Nephron progenitor cell (in vitro differentiated cells): ENCODE measurements at regions not wholly inside any gene's neighbourhood (a gene's known extent, or its start where the extent isn't known, plus 50 kb on each side); places are given as distances from the start of the nearest gene placed in this dataset.

Experiments used
- DNase-seq: peaks from one replicate; pipeline ENCODE4 v3.0.0; 2021
- H3K27ac Mint-ChIP-seq: 2 replicates; pipeline ENCODE4 v1.8.0; 2021; ENCODE audit warnings: mild to moderate bottlenecking, moderate library complexity, mixed read lengths
- H3K27me3 Mint-ChIP-seq: 2 replicates; pipeline ENCODE4 v1.8.0; 2021; ENCODE audit warnings: mild to moderate bottlenecking, low read depth, mixed read lengths; ENCODE audit not compliant: poor library complexity
- H3K36me3 Mint-ChIP-seq: 2 replicates; pipeline ENCODE4 v1.8.0; 2021; ENCODE audit warnings: low read depth, mixed read lengths
- H3K4me1 Mint-ChIP-seq: 2 replicates; pipeline ENCODE4 v1.8.0; 2021; ENCODE audit warnings: mixed read lengths
- H3K4me3 Mint-ChIP-seq: 2 replicates; pipeline ENCODE4 v1.8.0; 2021; ENCODE audit warnings: mild to moderate bottlenecking, moderate library complexity, mixed read lengths
- H3K9me3 Mint-ChIP-seq: 2 replicates; pipeline ENCODE4 v1.8.0; 2021; ENCODE audit warnings: mild to moderate bottlenecking, moderate library complexity, mixed read lengths
- TF ChIP-seq, protein P1 (sequence below): fragments of 200-600 bp; sonication (generic); IDR thresholded peaks from 2 replicates; pipeline ENCODE4 v1.5.0; 2021; ENCODE audit warnings: antibody characterized with exemption

DNA sequence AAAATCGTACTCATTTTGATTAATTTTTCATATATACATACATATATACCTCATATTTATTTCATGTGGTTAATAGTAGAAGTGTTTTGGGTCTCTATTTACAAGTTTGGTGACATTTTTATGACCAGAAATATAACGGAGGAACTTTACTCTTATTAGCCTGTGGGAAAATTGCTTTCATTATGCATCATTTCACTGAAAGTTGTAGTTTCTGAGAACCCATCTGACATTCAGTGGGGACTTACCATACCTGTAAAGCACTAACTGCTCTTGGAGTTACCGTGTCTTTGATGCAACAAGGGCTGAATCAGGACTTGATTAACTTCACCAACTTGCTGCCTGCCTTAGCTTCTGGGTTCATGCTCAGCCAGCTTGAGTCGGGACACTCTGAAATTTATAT is 49.9 kb upstream of the ITPKB start:
- Mint-ChIP-seq H3K27ac (no peak overlapping the region), H3K9me3 (no peaks in the 10 kb centered on the region), H3K4me3 (no peak overlapping the region), H3K4me1 (peaks cover 8% of the 10 kb centered on the region), H3K36me3 (no peaks in the 10 kb centered on the region), H3K27me3 (peaks cover 18% of the 10 kb centered on the region)
- TF ChIP-seq, protein P1, sequence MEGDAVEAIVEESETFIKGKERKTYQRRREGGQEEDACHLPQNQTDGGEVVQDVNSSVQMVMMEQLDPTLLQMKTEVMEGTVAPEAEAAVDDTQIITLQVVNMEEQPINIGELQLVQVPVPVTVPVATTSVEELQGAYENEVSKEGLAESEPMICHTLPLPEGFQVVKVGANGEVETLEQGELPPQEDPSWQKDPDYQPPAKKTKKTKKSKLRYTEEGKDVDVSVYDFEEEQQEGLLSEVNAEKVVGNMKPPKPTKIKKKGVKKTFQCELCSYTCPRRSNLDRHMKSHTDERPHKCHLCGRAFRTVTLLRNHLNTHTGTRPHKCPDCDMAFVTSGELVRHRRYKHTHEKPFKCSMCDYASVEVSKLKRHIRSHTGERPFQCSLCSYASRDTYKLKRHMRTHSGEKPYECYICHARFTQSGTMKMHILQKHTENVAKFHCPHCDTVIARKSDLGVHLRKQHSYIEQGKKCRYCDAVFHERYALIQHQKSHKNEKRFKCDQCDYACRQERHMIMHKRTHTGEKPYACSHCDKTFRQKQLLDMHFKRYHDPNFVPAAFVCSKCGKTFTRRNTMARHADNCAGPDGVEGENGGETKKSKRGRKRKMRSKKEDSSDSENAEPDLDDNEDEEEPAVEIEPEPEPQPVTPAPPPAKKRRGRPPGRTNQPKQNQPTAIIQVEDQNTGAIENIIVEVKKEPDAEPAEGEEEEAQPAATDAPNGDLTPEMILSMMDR, result no peak
- no peak for DNase-seq
